Urinary bladder (tissue), 3 donors: ENCODE measurements at regions not wholly inside any gene's neighbourhood (a gene's known extent, or its start where the extent isn't known, plus 50 kb on each side); places are given as distances from the start of the nearest gene placed in this dataset.
A peak's percentile ranks its signal among the peaks of the same experiment; 100 is the strongest.
"Not testable (repeated sequence)": the region's sequence is repeated elsewhere in the genome, so short reads cannot be mapped to it uniquely, and the experiment has no call there.

ENCODE experiments used
- DNase-seq: peaks from one replicate; pipeline ENCODE4 v3.0.0-alpha.2; 2015; ENCODE audit errors: extremely low spot score
- H3K27ac ChIP-seq: one replicate; pipeline ENCODE4 v1.5.1; 2013; ENCODE audit warnings: low read depth, mild to moderate bottlenecking, moderate library complexity
- H3K36me3 ChIP-seq: one replicate; pipeline ENCODE4 v1.6.1; 2013; ENCODE audit warnings: mild to moderate bottlenecking, moderate library complexity; ENCODE audit not compliant: insufficient read depth
- H3K4me1 ChIP-seq: one replicate; pipeline ENCODE4 v1.6.1; 2013; ENCODE audit warnings: mild to moderate bottlenecking, moderate library complexity; ENCODE audit not compliant: insufficient read depth
- H3K4me3 ChIP-seq: one replicate; pipeline ENCODE4 v1.5.1; 2013; ENCODE audit warnings: low read depth, low read length
- WGBS: extraction: QIAGEN DNeasy Blood & Tissue Kit; methylation state at CpG from one replicate; pipeline ENCODE4 v1.1.7; 2013; 5-methylcytosine and 5-hydroxymethylcytosine counted together
- donor health status: healthy with polysubstance abuse.
- donor health status: healthy.

GRCh38 chr7:66464059-66464458 lies 164.6 kb upstream of the KCTD7 start:
- Histone ChIP-seq H3K27ac (no peak overlapping the region), H3K4me3 (no peak overlapping the region), H3K4me1 (no peaks in the 10 kb centered on the region), H3K36me3 (no peaks in the 10 kb centered on the region)
- 93% methylated on average over 6 of the region's 6 CpGs for WGBS
- DNase-seq = no peak

GRCh38 chr7:66466081-66466600 lies 162.5 kb upstream of the KCTD7 start:
- DNase-seq = no peak
- Histone ChIP-seq H3K4me3 (no peak overlapping the region), H3K36me3 (no peaks in the 10 kb centered on the region), H3K27ac (no peak overlapping the region), H3K4me1 (no peaks in the 10 kb centered on the region)
- 94% methylated on average over 8 of the region's 8 CpGs for WGBS

- Histone ChIP-seq H3K4me3 (no peak overlapping the region), H3K27ac (no peak overlapping the region), H3K4me1 (no peaks in the 10 kb centered on the region), H3K36me3 (no peaks in the 10 kb centered on the region)
- WGBS = 92% methylated on average over 2 of the region's 2 CpGs
- DNase-seq = no peak
Observed at GRCh38 chr7:66467887-66468286, 160.8 kb upstream of the KCTD7 start.

GRCh38 chr7:66473064-66473463 lies 155.6 kb upstream of the KCTD7 start:
- not testable (repeated sequence) for DNase-seq, H3K4me1 ChIP-seq, H3K27ac ChIP-seq, H3K4me3 ChIP-seq, H3K36me3 ChIP-seq
- WGBS = 82% methylated on average over 3 of the region's 3 CpGs

DNA sequence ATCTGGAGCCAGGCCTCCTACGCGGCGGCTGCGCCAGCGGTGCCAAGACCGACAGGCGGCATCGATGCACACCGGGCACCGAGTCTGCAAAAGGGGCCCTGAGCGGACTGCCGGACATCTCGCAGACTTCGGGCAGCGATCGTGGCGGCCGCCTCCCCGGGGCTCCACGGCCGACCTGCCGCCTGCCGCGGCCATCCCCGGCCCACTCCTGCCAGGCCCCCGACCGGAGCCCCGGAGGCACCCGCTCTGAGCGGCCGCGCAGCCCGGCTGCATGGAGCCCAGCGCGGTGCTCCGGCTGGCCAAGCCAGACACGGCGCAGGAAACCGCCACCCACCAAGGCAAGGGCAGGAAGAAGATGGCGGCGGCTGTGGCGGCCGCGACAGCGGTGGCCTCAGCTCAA lies 154.2 kb upstream of the KCTD7 start:
- 95% methylated on average over 45 of the region's 45 CpGs for WGBS
- H3K36me3 ChIP-seq = no peaks in the 10 kb centered on the region
- DNase-seq = no peak

DNA sequence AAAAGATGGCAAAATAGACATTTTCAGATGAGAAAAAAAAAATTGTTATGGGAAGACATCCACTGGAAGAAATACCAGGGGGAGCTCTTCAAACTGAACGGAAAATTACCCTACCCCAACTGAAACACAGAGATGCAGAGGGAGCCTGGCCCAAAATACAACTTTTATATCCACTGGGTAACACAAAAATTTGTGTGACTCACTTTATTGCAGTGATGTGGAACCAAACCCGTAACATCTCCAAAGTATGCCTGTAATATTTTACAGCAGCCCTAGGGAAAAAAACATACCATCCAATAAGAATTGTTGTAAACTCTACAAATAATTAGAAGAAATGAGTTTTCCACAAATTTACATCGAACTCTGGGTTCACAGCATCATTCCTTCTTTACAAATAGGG lies 152.6 kb upstream of the KCTD7 start:
- H3K27ac ChIP-seq, H3K4me3 ChIP-seq, DNase-seq, H3K36me3 ChIP-seq, H3K4me1 ChIP-seq: not testable (repeated sequence)
- WGBS = 90% methylated on average over 3 of the region's 3 CpGs

More for the DNA sequence above, 154.2 kb upstream of the KCTD7 start:
- Histone ChIP-seq H3K4me1 (no peaks in the 10 kb centered on the region), H3K4me3 (no peak overlapping the region), H3K27ac (no peak overlapping the region)

DNA sequence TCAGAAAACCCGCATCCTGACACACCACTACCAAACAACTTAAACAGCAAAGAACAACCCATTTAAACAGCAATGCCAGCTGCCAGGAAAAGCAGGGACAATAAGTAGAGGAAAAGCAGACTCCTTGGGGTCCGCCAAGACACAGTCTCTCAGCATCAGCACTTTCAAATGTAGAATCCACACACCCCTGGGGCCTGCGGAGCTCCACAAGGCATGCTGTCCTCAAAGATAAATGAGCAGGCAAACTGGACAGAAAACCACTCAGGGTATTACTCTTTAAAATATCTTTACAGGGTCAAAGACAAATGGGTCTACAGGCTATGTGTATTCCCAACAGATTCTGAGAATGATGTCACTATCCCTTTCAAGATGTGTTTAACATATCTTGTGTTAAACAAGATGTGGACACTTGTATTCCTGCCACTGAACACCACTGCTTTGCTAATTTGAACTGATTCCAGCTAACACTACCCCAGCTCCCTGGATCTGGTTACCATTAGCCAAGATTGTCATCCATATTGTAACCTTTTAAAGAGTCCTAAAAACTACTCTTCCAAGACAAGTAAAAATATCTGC lies 150.8 kb upstream of the KCTD7 start:
- not testable (repeated sequence) for DNase-seq, H3K4me1 ChIP-seq, H3K36me3 ChIP-seq, H3K27ac ChIP-seq, H3K4me3 ChIP-seq
- 93% methylated on average over 3 of the region's 3 CpGs for WGBS

DNA sequence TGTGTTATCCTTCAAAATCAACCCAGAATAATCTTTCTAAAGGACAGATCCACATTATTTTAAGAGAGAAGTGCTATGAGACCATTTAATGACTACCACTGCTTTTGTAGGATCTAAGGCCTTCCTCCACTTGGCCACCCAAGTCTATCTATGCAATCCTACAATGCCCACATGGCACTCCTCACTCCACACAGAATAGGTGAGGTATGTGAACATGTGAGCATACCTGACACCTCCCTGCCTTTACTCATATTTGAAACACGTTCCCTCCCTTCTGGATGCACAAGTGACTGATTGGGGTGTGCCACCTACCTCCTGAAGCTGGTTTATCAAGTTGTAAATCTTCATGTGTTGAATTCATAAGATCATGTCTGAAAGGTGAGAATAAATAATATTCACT lies 147.5 kb upstream of the KCTD7 start:
- 88% methylated on average over 1 of the region's 1 CpG for WGBS
- H3K4me1 ChIP-seq, H3K4me3 ChIP-seq, H3K36me3 ChIP-seq, H3K27ac ChIP-seq, DNase-seq: not testable (repeated sequence)

DNA sequence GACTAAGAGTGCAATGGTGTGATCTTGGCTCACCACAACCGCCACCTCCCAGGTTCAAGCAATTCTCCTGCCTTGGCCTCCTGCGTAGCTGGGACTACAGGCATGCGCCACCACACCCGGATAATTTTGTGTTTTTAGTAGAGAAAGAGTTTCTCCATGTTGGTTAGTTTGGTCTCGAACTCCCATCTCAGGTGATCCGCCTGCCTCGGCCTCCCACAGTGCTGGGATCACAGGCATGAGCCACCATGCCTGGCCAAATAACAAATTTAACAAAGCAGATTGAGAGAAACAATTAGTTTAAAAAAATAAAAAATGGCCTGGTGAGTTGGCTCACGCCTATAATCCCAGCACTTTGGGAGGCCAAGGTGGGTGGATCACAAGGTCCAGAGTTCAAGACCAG lies 139.6 kb upstream of the KCTD7 start:
- WGBS = 97% methylated on average over 8 of the region's 8 CpGs
- not testable (repeated sequence) for H3K4me3 ChIP-seq, DNase-seq, H3K36me3 ChIP-seq, H3K27ac ChIP-seq, H3K4me1 ChIP-seq

- not testable (repeated sequence) for DNase-seq
- WGBS = 34% methylated on average over 2 of the region's 2 CpGs
Observed at GRCh38 chr7:66489741-66490140, 138.9 kb upstream of the KCTD7 start.

DNA sequence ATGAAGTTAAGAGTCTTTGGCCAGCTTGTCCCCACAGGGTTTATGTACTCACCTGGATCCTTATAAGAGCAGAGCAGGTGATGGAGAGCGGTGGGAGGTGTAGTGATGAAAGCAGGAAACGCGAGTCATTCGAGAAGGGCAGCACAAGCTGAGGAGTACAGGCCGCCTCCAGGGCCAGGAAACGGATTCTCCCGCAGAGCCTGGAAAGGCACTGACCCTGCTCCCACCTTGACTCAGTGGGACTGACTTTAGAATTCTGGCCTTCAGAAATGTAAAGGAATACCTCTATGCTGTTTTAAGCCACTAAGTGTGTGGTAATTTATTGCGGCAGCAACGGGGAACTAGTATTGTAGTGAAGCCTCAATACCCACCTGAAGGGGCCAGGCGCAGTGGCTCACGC lies 137.7 kb upstream of the KCTD7 start:
- not testable (repeated sequence) for H3K4me3 ChIP-seq, DNase-seq, H3K36me3 ChIP-seq, H3K4me1 ChIP-seq, H3K27ac ChIP-seq
- 84% methylated on average over 10 of the region's 11 CpGs for WGBS

More at GRCh38 chr7:66489741-66490140, 138.9 kb upstream of the KCTD7 start:
- H3K27ac ChIP-seq, H3K36me3 ChIP-seq, H3K4me3 ChIP-seq, H3K4me1 ChIP-seq: not testable (repeated sequence)

- not testable (repeated sequence) for DNase-seq, H3K36me3 ChIP-seq, H3K4me1 ChIP-seq, H3K27ac ChIP-seq
- peak overlapping the region; percentile 48 for H3K4me3 ChIP-seq
- 93% methylated on average over 7 of the region's 7 CpGs for WGBS
Observed at GRCh38 chr7:66492405-66492804, 136.3 kb upstream of the KCTD7 start.

GRCh38 chr7:66493235-66494205 lies 135.2 kb upstream of the KCTD7 start:
- under 1% methylated on average over 68 of the region's 68 CpGs for WGBS
- Histone ChIP-seq H3K4me1 (no peaks in the 10 kb centered on the region), H3K4me3 (peak overlapping the region; percentile 52), H3K27ac (peak overlapping the region; percentile 81), H3K36me3 (no peaks in the 10 kb centered on the region)
- DNase-seq = peak; percentile 94

- no peaks in the 10 kb centered on the region for H3K4me1 ChIP-seq
- 88% methylated on average over 5 of the region's 5 CpGs for WGBS
- DNase-seq = no peak
- no peak overlapping the region for H3K4me3 ChIP-seq
- H3K36me3 ChIP-seq = no peaks in the 10 kb centered on the region
- no peak overlapping the region for H3K27ac ChIP-seq
Observed at GRCh38 chr7:66497346-66497745, 131.3 kb upstream of the KCTD7 start.
